HepG2 (cell line): ENCODE measurements at regions not wholly inside any gene's neighbourhood (a gene's known extent, or its start where the extent isn't known, plus 50 kb on each side); places are given as distances from the start of the nearest gene placed in this dataset.

Experiments
- ATF7-NPFF ChIP-seq: sonication (generic); formaldehyde crosslinking; IDR thresholded peaks from 2 replicates; pipeline ENCODE4 v1.8.1; 2023; ENCODE audit warnings: mild to moderate bottlenecking, low read depth, missing genetic modification reagents, moderate library complexity
- NRL ChIP-seq: sonication (generic); formaldehyde crosslinking; IDR thresholded peaks from 2 replicates; pipeline ENCODE4 v1.5.0; 2020; ENCODE audit warnings: missing genetic modification reagents, mild to moderate bottlenecking, moderate library complexity, borderline replicate concordance
- ZFP41 ChIP-seq: sonication (generic); formaldehyde crosslinking; IDR thresholded peaks from 2 replicates; pipeline ENCODE4 v1.4.0; 2020; ENCODE audit warnings: mild to moderate bottlenecking, missing genetic modification reagents, borderline replicate concordance
- TF ChIP-seq, protein P1 (sequence below): sonication (generic); formaldehyde crosslinking; IDR thresholded peaks from 2 replicates; pipeline ENCODE4 v1.5.0; 2020; ENCODE audit warnings: mild to moderate bottlenecking, missing genetic modification reagents, moderate library complexity

DNA sequence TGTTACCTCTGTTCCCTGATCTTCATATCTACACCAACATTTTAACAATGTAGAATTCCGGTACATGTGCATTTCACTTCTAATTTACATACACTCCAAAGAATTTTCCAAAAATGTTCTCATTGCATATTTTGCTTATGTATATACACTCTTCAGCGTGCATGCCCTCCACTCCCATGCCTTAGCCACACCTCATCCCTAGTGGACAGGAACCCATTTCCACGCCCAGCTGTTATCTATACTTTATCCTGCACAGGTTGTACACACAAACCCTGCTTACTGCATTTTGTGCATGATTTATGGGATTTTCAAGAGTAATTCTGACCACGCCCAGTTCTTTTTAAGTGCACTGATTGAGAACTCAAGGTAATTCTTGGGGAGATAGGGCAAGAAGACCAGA is 102.4 kb downstream of the TFAP2C start:
- TF ChIP-seq NRL (no peak), ATF7-NPFF (CRISPR knock-in tag) (no peak), ZFP41 (no peak)
- TF ChIP-seq, protein P1, sequence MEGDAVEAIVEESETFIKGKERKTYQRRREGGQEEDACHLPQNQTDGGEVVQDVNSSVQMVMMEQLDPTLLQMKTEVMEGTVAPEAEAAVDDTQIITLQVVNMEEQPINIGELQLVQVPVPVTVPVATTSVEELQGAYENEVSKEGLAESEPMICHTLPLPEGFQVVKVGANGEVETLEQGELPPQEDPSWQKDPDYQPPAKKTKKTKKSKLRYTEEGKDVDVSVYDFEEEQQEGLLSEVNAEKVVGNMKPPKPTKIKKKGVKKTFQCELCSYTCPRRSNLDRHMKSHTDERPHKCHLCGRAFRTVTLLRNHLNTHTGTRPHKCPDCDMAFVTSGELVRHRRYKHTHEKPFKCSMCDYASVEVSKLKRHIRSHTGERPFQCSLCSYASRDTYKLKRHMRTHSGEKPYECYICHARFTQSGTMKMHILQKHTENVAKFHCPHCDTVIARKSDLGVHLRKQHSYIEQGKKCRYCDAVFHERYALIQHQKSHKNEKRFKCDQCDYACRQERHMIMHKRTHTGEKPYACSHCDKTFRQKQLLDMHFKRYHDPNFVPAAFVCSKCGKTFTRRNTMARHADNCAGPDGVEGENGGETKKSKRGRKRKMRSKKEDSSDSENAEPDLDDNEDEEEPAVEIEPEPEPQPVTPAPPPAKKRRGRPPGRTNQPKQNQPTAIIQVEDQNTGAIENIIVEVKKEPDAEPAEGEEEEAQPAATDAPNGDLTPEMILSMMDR (CRISPR knock-in tag): no peak
